HG02938 (cell line): ENCODE measurements at regions not wholly inside any gene's neighbourhood (a gene's known extent, or its start where the extent isn't known, plus 50 kb on each side); places are given as distances from the start of the nearest gene placed in this dataset.

ENCODE experiments used
- ATAC-seq: cut with Tn5 transposase; IDR thresholded peaks from one replicate; pipeline ENCODE4 v1.9.1; 2021; ENCODE audit warnings: mild to moderate bottlenecking, moderate library complexity; ENCODE audit not compliant: unreplicated experiment

DNA sequence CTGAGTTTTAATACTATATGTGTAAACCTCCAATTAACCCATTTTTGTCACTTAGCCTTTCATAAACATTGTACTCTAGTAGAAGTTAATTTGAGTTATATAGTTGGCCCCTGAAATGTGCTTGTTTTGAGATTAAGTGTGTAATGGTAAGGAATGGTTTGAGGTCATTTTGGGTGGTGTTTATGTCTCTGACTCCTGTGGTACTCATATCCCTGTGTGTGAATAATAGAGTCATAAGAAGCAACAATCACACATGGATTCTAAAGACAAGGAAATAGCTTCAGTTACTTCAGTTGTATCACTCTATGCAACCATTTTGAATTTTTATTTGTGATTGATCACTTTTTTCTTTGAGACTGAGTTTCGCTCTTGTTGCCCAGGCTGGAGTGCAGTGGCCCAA, 408.5 kb downstream of the MFSD1 start:
- ATAC-seq, result no peak

DNA sequence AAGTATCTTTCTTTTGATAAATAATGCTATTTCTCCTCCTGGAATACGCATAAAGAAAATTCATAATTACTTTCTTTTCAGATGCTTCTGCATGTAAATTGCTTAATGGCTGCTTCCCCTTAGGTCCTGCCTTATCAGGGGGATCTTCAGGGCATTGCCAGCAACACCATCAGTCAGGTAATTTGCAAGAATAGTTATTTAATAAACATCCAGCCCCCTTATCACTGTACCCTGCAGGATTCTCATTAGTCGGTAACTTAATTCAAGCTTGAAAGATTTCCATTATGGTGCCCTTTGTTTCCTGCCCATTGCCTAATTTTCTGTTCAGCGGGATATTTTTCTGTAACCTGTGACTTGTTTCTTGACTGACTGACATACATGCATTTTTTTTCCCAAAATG, 414.5 kb downstream of the MFSD1 start:
- ATAC-seq, result no peak

DNA sequence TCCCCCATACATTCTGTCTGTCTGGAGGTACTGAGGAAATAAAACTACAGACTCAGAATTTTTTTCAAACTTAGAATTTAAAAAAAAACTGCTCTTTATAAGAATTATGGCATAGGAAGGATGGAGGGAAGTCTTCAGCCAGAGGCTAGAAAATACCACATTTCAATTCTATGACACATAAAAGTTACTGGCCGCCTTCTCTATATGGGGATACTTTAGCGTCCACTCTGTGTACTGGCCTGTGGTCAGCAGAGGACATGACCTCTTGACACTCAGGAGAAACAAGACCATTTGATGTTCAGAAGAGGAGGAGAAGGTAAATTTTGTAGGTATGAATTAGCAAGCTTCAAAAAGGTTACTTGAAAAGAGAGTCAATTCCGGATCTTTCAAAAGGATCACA, 417.4 kb downstream of the MFSD1 start:
- no peak for ATAC-seq

DNA sequence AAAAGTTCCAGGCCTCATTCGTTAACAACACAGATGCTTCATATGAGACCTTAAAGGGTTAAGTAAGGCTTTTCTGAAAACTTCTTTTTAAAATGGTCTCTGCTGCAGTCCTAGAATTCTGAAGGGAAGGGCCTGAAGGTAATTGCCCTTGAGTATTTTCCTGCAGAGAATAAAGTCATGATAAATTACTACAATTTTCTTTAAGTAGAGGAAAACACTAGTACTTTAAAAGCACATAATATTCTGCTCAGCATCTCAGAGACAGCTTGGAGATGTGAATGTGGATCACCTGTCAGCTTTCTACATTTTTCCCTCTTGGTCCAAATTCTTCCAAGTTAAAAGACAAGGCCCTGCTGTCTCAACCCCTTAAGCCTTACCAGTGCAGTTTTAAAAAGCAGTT, 419.5 kb downstream of the MFSD1 start:
- no peak for ATAC-seq

DNA sequence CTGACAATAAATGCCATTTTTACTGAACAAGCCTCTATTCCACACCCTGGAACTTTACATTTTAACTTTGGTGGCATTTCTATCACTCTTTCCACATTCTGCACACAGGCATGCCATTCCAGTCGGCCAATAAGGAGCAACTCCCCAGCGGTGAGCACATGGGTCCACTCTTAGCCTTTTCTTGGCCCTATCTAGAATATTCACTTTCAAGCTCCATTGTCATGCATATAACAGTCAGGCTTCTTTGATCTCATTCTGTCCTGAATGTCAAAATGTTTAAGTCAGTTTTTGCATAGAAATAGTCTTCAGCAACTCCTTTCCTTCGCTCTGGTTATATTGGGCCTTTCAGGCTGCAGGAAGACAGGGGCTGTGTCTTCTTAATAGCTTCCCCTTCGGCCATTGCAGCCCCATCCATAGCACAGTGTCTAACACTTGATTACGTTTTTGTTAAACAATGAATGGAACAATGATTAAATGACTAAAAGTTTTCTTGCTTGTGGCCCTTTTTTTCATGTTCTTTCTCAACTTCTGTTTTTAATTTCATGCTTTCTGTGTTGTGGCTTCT, 427.3 kb downstream of the MFSD1 start:
- ATAC-seq, result no peak

DNA sequence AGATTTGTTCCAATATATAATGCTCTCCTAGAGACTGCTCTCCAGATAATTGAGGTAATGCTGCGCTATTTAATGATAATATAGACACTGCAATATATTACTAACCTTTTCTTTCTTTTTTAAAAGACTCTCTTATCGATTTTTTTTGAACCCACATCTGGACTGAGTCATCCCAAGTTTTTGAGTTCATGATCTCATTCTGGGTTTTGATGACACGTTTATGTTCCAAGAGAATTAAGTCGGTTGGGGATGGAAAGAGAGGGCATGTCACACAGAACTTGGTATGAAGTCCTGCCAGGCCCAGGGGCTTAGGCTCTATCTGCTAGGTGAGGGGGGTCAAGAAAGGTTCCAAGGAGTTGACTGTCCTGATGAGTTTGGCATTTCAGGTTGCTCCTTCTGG, 431.1 kb downstream of the MFSD1 start:
- no peak for ATAC-seq

DNA sequence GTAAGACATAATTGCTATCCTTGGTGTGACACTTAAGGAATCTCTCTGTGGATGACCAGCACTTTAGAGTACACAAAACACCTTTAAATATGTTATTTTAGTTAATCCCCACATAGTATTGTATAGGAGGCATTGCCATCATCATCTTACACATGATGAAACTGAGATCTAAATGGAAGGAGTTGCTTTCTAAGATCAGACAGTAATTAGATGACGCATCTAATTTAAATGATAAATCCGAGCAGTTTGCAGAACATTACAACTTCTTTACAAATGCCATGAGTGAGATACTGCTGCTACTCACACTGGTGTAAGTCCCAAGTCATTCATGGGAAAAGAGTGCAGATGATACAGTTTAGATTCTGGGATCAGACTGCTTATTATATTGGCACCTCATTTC, 431.9 kb downstream of the MFSD1 start:
- ATAC-seq, result no peak

DNA sequence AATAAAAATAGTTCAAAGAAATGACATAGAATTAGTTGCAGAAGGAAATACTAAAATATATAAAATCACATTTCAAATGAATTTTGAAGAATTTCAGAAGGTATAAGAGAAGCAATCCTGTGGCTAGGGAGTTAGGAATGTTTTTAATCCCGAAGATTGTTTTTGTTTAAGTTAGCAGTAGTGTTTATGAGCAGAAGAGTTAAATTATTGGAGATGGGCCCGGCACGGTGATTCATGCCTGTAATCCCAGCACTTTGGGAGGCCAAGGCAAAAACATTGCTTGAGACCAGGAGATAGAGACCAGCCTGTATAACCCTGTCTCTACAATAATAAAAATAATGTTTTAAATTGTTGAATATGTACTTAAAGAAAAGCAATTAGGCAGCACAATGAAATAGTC, 432.5 kb downstream of the MFSD1 start:
- ATAC-seq, result no peak

DNA sequence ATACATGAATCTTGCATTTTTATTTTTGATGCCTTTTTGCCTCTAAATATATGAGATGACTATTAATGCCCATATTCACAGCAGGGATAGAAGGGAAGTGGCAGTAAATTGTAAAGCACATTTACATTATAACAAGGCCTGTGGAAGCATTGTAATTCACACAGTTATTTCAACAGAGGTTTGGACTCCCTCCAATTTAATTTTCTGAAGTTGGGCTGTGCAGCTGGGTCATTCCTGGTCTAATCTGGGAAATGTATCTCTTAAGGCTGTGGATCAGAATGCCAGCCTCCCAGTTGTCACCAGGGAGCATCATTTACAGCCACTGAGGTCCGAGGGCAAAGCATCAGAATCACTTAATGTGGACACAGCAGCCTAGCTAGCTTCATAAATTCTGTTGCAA, 434.5 kb downstream of the MFSD1 start:
- ATAC-seq, result no peak

DNA sequence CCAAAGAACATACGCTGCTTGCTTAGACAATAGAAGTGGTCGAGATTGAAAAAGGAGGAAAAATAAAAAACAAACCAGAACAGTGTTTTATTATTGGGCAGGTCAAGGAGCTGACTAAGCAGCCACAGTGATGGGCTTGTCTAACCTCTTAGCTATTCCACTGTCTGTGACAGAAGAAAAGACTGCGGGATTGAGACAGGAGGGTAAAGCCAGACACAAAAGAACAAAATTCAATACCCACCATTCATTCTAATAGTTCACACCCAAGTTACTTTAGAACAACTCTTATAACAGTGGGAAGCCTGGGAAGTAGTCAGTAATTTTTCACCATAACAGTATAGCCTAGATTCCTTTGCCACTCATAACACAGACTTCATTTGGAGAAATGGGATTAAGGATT, 435.4 kb downstream of the MFSD1 start:
- no peak for ATAC-seq

DNA sequence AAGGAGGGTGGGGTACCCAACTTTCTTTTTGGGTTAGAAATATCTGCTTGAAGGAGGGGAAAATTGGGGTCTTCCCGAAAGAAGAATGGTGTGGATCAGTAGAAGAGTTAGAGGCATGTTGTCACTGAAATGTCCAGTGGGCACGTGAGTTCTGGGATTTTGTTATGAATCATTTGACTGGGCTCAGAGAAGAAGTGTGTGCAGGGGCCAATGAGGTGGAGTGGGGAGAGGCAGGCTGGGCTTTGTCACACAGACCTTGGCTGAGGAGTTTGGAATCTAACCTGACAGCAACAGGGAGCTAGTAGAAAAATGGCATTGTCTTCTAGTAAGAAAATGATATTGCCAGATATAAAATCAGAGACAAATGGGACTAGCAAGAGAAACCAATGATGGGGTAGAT, 436.8 kb downstream of the MFSD1 start:
- ATAC-seq, result no peak

DNA sequence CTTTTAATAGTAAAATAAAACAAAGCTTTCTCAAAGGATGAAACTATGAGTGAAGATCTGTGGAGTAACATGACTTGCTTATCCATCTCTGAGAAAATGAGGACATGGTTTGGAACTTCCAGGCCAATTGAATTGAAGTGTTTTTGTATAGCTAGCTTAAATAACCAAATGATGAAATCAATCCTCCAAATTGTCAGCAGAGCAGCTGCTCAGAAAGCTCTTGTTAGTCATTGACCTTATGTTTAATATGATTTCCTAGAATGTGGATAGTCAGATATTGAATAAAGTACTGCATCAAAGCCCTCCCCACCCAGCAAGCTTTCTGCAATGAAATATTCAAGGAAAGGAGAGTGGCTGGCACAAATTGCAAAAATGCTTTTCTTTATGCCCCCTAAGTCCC, 437.2 kb downstream of the MFSD1 start:
- no peak for ATAC-seq

DNA sequence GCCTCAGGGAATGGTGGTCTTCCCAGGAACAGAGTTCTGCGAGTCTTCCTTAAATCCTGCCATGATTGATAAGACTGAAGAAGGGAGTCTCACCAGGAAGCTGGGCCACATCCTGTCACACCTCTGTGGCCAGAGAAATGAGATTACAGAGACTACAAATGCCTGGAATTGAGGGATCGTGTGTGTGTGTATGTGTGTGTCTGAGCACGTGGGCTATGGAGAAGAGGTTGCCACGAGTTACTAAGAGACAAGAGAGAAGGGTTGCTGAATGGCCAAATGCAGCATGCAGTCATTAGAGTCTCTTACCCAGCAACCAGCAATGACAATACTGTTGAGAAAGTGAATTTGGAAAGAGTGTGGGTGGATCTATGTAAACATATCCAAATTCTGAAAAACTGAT, 443.1 kb downstream of the MFSD1 start:
- no peak for ATAC-seq

DNA sequence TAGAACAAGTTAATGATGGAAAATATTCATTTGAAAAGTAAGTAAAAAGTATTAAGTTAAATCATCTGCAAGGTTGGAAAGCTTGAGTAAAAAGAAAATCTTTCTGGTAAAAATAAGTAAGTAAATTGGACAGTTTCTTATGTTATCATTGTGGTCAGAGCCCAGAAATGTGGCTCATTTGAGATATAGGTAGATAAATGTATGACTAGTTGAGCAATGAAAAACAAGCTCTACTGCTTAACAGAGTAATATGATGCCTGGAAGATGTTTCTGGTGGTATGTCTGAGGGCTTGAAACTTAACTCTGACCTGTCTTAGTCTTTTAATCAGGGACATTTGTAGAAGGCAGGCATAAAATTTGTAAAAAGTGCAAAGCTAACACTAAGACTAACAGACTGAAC, 444.0 kb downstream of the MFSD1 start:
- no peak for ATAC-seq

DNA sequence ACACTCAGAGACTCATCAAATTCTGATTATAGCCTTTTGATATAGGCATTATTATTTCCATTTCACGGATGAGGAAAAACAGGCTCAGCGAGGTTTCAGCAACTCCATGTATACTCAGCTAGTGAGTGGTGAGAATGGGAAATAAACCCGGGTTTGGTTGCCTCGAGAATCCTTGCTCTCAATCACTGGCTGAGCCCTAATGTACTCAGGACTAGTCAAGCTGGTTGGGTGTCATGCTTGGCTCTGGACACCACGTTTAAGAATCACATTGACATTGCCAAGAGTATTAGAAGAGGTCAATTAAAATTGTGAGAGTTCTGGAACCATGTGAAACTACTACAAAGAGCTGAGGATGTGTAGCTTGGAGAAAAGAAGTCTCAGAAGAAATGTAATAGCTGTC, 444.5 kb downstream of the MFSD1 start:
- ATAC-seq, result no peak

DNA sequence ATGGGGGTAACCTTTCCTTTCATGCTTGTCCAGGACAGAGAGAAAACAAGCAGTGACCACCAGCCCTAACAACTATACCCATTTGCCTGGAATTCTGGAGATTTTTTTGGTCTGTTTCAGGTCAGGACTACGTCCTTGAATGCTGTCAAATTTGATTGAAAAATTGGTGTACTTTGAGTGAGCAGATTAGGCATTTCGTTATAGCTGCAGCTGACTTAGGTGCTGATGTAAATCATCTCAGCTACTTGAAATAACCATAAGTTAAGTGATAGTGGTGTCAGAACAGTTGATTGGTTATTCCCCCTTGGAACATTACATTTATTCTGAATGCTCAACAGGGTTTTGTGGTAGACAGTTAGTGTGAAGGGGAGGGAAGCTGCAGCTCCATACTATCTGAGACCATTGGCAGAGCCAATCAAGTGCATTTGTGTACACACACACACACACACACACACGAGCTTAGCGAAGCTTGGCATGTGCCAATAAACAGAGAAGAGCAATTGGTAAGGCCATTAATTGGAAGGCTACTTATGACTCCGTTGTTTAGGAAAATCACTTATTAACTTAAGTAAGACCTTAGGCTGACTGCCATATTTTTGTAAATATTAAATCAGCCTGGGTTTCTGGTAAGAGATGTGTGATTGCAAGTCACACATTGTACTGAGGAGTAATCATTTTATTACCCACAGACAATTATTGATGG, 447.8 kb downstream of the MFSD1 start:
- no peak for ATAC-seq

DNA sequence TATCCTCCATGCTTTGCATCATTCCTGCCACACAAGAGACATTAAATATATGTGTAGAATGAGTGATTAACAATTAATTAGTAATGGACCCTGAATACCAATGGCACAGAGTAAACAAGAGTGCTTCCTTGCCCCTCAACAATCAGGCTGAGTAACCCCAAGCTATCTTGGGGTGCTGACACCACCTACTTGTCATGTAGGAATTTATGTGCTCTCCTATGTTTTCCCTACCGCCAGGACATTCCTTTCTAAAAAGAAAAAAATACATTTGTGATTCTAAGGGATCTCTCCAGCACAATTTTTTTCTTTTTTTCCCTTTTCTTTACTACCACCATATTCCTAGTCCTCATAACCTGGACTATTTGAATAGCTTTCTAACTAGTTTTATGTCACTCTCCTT, 449.1 kb downstream of the MFSD1 start:
- ATAC-seq, result no peak

DNA sequence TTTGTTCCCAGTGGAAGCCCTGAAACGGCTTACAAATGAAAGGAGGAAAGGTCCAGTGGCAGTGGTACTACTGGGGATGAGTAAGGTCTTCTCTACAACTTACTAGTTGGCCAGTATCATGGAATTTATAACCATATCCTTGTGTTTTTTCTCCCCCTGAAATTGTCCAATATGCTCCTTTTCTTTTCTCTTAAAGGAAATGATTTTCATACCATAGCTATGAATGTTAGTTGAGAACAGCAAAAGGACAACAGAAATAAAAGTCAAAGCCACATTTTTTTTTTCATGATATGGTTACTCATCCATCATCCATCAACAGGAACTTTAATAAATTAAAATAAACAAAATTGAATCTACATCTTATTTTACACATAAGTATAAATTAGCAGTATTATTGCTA, 450.4 kb downstream of the MFSD1 start:
- no peak for ATAC-seq

DNA sequence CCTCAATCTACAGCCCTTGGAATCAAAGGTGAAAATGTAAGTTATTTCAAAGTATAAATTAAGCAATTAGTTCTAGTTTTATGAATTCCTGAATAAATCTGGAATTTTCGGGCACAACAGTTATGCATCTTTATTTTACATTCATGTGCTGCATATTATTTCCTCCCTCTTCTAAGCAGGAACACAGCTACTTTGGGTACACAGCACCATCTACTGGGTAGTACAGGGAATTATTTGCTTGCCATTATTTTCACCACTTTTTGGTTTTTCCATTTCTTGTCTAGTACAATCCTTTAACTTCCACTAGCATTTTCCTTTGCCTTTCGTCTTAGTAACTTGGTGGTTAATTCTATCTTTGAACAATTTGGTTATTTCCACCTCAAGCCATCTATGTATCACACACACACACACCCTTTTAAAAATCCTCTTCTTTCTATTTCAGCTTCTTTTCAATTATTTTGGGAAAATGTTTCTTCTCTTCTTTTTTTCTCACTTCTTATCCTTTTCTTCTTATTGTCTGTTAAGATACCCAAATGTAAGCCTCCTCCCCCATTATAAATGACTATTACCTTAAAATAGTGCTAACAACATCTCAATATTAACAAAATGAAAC, 451.0 kb downstream of the MFSD1 start:
- no peak for ATAC-seq

DNA sequence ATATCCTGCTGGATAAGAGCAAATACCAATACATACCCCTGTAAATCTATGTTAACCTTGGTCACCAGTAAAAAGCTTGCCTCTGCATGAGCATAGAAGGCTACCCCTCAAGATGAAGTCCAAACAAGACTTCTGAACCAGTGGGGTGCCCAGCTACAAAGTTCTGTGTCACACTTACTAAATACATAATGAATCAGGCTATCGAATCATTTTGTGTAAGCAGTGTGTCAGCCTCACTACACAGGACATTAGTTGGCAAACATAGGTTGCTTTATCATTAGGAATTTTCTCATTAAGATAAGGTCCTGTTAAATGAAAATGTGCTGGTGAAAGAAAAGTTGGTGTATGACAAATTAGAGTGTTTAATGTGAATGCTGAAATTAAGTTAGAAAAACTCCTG, 452.0 kb downstream of the MFSD1 start:
- ATAC-seq, result no peak

DNA sequence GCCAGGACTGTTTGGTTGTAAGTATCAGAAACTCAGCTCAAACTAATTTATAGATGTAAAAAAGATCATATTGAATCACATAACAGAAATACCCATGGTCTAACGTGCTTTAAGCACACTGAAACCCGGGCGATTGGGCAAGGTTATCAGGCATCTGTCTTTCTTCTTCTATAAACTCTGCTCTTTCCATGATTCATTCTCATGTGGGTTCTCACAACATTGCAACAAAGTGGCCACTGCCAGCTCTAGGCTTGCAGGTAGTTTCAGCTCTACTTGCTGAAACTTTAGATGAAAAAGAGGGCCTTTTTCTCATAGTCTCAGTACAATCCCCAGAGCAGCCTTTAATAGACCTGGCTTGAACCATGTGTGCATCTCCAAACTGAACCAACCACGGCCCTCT, 456.1 kb downstream of the MFSD1 start:
- ATAC-seq, result no peak

DNA sequence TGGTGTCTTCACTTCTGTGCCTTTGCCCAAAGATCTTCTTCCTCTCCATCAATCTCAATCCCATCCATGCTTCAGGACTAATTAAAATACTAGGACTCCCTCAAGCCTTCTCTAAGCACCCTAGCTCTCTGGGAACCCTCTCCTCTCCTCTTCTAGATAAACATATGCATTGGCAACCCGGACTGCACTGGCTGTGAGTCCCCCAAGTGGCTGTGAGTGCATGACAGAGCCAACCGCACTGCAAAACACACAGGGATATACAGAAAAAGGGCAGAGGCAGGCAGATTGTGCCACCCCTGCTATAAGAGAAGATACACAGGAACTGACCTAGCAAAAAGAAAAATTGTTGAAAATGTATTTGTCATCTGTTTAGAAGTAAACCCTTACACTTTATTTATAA, 457.1 kb downstream of the MFSD1 start:
- ATAC-seq, result no peak
